Effector CD4-positive, alpha-beta T cell (primary cell): ENCODE measurements at regions not wholly inside any gene's neighbourhood (a gene's known extent, or its start where the extent isn't known, plus 50 kb on each side); places are given as distances from the start of the nearest gene placed in this dataset.
"Not testable (repeated sequence)": the region's sequence is repeated elsewhere in the genome, so short reads cannot be mapped to it uniquely, and the experiment has no call there.

ENCODE experiments used
- DNase-seq: peaks from one replicate; pipeline ENCODE4 v3.0.0-alpha.2; 2020

DNA sequence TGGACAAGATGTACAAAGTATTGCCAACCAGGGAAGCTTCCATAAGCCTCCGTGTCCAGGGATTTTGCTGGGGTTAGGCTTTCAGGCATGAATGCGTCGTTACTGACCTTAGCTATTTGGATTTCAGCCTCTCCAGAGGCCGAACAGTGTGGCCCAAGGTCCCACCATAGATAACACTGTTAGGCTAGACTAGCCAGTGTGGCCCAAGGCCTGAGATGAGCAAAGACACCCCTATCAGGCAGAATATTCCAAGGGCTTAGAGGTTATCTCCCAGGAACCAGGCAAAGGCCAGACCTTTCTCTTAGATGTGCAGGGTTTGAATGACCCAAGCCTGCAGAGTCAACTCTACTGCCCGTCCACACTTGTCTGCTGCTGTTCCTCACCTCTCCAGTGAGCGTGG is 131.7 kb upstream of the NDUFV2 start:
- DNase-seq: no peak

DNA sequence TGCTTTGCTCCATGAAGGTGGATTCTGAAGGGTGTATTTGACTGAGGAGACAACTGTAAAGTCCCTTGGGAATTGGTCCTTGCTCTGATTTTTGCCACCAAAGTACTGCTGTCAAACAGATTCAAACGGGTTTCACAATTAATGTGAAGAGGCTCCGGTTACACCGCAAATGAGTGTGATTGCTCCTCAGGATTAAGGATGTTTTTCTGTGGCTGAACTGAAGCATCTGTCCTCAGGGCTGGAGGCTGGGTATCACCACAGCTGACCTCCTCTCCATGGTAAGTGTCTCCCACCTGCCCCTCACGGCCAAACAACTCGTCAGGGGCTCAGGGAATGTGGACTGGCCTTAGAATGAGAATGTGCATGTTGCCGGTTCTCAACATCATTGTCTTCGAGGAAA is 130.4 kb upstream of the NDUFV2 start:
- no peak for DNase-seq

- DNase-seq: no peak
Observed at GRCh38 chr18:8974279-8974678, 128.2 kb upstream of the NDUFV2 start.

DNA sequence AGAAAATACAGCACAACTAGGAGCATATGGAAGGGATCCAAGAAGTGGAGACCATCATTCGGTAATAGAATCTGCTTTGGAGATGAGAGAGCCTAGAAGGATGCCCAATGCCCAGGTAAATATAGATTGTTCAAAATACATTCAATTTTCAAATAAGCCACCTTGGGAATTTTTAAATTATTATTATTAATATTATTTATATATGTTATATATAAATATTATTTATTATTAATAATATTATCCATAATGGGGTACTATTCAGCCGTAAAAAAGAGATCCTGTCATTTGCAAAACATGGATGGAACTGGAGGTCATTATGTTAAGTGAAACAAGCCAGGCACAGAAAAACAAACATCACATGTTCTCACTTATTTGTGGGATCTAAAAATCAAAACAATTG is 127.8 kb upstream of the NDUFV2 start:
- DNase-seq: no peak

- no peak for DNase-seq
Observed at GRCh38 chr18:8975624-8976023, 126.9 kb upstream of the NDUFV2 start.

- DNase-seq: no peak
Observed at GRCh38 chr18:8976606-8977005, 125.9 kb upstream of the NDUFV2 start.

GRCh38 chr18:8977166-8977565 is 125.3 kb upstream of the NDUFV2 start:
- no peak for DNase-seq

DNA sequence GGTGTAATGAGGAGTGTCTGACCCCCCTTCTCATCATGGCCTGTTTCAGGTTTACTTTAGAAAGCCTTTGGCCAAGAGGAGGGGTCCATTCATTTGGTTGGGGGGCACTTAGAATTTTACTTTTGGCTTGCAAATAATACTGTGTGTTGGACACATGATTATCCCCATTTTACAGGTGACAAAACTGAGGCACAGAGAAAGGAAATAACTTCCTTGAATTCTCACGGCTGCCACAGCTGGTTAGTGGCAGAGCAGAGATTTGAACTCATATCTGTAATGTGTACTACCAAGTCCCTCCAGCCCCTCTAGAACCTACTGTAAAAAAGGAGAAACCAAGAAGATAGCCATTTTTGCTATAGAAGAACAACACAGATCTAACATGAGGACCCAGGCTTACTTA is 124.8 kb upstream of the NDUFV2 start:
- no peak for DNase-seq

GRCh38 chr18:8978394-8978793 is 124.1 kb upstream of the NDUFV2 start:
- no peak for DNase-seq

GRCh38 chr18:8979258-8979988 is 123.1 kb upstream of the NDUFV2 start:
- no peak for DNase-seq

DNA sequence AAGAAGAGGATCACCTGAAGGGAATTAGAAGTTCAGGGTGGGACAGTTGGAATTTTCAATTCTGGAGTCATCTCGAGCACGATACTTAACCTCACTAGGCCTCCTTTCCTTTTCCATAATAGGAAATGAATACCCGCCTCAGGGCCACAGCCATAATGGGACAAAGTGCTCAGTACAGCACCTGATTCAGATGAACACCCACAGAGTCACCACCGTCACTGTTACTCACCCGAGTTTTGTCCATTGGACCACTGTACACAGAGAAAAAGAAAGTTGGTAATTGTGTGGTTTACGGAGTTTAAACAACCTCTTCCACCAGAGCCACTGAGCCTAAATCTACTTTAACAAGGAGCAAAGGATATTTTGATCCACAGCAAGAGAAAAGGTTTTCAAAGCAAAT is 122.0 kb upstream of the NDUFV2 start:
- no peak for DNase-seq

DNA sequence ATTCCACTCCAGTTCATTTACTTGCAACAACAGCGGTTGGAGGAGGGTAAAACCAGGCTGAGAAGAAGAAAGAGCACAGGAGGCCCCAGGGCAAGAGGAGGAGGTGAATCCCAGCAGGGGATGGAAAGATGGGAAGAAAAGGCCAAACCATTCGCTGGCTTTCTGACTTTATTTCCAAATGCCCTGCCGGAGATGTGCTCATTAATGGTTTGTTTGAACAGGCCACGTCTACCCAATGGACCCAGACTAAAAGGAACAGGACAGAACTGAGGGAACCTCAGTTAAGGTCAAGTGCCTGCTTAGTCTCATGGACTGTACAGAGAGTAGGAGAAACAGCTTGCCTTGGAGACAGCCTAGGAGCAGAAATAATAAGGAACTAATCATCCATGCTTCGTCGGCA is 121.6 kb upstream of the NDUFV2 start:
- DNase-seq: no peak

DNA sequence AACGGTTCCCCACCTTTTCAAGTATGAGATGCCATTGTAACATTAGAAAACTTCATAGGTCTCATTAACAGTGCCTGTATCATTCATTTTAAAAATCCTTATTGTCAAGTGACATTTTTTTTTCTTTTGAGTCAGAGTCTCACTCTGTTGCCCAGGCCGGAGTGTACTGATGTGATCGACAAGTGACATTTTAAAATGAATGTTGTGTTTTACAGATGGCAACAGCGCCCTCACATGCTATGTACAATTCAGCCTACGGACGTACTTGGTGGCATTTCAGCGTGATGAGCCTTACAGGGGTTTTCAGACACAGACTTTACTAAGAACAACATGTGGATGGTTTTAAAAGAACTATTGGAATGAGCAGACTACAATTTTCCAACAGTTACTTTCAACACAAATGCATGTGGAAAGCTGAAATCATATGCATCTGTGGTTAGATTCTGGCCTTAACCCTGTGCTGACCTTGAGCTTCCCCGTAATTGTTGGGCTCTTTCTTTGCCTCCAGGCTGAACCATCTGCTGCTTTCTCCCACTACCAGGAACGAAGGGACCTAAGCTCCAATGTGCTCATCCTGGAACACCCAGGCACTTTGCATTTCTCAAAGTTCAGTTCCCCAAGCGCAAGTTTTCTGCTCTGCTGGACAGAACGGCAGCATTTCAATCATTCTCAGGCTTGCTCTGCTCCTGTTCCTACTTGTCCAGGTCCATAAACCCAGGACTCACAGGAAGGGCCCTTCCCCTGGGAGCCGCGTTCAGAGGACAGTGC is 119.9 kb upstream of the NDUFV2 start:
- DNase-seq: no peak

DNA sequence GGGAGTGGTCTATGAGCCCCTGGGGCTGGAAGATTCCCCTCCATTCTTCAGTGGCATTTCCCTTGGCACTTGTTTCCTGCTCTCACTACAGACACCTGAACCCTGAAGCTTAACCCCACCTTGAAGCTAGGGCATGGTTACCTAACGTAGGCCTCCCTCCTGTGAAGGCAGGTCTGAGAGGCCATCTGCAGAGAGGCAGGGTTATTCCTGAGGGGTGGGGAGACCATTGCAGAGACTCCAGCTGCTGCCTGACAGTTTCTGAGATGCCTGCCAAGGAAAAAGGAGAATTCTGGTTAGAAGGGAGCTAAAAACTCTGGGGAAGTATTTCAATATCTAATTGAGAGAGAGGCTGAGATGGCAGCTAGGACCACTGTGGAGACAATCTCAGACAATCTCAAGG is 119.3 kb upstream of the NDUFV2 start:
- no peak for DNase-seq

GRCh38 chr18:8984131-8984721 is 118.3 kb upstream of the NDUFV2 start:
- no peak for DNase-seq

- DNase-seq: no peak
Observed at GRCh38 chr18:8987241-8987640, 115.3 kb upstream of the NDUFV2 start.

GRCh38 chr18:8988260-8988871 is 114.1 kb upstream of the NDUFV2 start:
- peak; percentile 41 for DNase-seq

- no peak for DNase-seq
Observed at GRCh38 chr18:8989017-8989416, 113.5 kb upstream of the NDUFV2 start.

DNA sequence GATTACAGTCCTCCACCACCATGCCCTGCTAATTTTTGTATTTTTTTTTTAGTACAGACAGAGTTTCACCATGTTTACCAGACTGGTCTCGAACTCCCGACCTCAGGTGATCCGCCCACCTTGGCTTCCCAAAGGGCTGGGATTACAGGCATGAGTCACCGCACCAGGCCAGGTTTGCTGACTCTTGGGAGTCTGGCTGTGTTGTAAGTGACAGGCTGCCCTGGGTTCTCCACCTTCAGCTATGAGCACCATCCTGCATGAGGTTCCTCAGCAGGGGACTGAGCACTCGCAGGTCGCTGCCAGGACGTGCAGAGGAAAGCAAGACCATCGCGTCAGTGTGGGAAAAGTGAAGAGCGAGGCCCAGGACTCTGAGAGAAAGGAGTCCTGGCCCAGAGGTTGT is 112.6 kb upstream of the NDUFV2 start:
- DNase-seq: no peak

- no peak for DNase-seq
Observed at GRCh38 chr18:8990276-8991031, 112.0 kb upstream of the NDUFV2 start.

DNA sequence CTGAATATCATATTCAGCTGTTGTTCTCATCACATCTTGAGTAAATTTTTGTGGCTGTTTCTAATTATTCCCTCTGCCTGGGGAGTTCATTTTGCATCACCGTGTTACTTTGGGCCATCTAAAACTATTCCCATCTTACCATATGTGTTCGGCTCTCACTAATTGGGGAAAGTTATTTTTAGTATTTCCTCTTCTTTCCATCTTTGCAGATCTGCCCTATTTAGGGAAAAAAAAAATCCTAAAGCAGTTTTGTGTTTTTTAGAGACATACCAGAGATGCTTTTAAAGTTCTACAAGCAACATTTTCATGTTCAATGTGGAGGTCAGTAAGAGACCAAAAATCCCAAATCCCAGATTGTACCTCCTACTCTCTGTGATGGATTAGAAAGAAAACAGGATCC is 111.3 kb upstream of the NDUFV2 start:
- no peak for DNase-seq

- DNase-seq: not testable (repeated sequence)
Observed at GRCh38 chr18:8992500-8992899, 110.0 kb upstream of the NDUFV2 start.

DNA sequence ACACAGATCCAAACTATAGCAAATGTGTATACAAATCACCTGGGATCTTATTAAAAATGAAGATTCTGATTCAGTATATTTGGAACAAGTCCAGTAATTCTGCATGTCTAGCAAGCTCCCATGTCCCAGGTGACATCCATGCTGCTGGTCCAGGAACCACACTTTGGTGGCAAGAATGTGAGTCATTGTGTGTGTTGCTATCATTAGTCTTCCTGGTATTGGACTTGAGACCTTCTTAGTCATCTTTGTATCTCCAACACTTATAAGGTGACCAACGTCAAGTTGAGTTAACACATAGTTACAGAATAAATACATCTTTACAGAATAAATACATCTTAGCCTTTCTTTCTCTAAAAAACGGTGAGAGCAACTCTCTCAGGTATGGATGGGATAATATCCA is 107.9 kb upstream of the NDUFV2 start:
- no peak for DNase-seq
